Lung microvascular endothelial cell (primary cell): ENCODE measurements at regions not wholly inside any gene's neighbourhood (a gene's known extent, or its start where the extent isn't known, plus 50 kb on each side); places are given as distances from the start of the nearest gene placed in this dataset.
"Not testable (repeated sequence)": the region's sequence is repeated elsewhere in the genome, so short reads cannot be mapped to it uniquely, and the experiment has no call there.

Source experiments
- DNase-seq, 2 donors: peaks; one replicate each; pipeline versions ENCODE4 v3.0.0 to v3.0.0-alpha.2; 2010; ENCODE audit warnings: low read depth in 2 of 2

DNA sequence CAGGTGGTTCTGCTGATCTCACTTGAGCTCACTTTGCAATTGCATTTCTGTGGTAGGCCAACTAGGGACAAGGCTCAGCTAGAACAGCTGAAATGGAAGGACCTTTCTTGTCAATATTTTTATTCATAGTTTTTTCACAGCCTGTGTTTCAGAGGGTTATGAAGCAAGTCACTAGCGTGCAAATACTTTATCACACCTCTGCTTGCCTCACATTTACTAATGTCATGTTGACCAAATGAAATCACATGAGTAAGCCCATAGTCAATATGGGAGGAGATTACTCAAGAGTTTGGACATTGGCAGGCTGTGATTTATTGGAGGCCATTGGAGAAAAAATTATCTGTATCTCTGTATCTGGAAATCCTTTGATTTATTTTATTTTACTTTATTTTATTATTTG, 628.3 kb upstream of the EPHA5 start:
- DNase-seq: no peak

DNA sequence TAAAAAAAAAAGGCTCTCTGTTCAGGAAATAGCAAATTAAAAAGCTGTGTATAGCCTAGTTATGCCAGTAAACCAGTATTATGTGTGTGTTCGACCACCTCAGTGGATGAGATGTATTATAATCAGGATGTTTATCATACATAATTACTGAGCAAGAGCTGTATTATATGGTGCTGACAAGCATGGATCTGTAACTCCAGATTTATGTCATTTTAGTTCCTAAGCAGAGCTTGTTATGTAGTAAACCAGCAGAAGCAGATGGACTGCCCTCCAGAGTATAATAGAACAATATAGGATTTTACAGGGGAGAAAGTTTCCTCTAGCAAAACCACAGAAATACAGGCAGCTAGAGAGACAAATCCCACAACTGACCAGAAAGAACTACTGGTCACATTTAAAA, 627.4 kb upstream of the EPHA5 start:
- DNase-seq: no peak

DNA sequence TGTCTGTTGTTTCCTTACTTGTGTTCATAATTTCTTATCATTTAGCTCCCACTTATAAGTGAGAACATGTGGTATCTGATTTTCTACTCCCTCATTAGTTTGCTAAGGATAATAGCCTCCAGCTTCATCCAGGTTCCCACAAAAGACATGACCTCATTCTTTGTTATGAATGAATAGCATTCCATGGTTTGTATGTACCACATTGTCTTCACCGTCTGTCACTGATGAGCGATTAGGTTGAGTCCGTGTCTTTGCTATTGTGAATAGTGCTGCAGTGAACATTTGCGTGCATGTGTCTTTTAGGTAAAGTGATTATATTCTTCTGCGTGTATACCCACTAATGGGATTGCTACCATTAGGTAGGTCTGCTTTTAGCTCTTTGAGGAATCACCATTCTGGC, 624.3 kb upstream of the EPHA5 start:
- no peak for DNase-seq

DNA sequence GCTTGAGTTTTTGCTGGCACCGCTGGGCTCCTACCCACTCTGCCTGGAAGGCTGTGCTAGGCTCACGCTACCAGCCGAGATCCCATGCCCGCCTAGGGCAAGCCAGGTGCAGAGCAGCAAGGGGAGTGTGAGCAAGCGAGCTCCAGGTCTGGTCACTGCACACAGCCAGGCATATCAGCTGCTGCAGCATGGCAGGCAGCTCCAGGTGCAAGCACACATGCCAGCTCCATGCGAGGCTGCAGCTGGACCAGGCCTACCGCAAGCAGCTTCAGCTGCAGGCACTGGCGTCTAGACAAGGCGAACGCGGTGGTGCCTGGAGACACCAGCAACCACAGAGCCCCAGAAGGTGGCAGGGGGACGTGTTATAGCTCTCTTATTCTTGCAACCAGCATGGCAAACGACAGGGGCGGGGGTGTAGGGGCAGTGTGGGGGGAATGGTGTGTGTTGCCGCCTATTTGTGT, 614.7 kb upstream of the EPHA5 start:
- no peak for DNase-seq

DNA sequence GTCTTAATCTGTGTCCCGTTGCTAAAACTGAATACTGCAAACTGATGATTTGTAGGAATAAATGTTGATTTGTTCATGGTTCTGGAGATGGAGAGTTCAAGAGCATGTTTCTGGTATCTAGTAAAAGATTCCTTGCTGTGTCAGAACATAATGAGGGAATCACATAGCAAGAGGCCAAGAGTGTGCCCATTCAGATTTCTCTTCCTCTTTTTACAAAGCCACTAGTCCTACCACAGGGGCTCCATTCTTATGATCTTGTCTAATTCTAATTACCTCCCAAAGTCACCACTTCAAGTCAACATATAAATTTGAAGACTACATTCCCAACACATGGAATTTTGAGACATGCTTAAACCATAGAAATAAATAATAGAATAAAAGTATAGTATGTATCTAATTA, 608.8 kb upstream of the EPHA5 start:
- no peak for DNase-seq

DNA sequence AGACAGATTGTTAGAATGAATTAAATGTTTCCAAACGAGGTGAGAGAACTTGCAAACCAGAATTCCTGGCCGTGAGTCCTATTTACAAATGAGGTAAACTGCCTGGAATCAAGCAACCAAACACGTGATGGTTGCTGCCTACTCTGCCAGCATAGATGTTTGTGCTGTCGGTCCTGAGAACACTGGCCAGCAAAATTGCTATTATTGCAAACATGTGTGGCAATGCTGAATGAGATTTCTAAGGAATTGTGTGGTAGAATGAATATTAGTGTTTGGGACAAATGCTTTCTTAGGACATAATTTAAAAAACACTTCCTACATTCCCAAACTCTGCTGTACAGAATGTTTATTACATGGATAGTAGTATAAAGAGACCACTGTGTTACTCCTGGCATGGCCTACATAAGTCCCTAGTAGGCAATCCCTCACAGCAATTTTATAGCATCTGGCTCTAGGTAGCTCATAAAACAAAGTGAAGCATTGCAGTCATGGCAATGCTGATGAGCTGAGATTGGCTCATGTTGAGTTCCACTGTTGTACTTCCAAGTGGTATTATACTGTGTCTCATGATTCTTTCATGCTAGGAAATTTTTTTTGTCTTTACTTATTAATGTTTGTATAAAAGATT, 605.2 kb upstream of the EPHA5 start:
- no peak for DNase-seq

DNA sequence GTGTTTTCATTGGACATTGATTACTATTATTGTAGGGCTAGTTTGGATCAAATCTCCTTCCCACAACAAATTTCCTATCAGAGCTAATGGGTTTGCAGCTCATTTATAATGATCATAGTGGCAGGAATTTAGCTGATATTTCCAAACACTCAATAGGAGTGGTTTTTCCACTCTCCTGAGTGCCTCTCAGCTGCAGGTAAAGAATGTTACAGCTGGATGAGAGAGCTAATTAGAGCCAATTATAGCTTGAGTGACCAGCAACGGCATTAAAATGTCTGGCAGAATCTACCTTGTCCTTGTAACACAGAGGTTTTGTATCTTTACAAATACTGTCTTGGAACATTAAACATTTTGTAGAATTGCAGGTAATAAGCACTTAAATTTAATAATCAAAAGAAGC, 602.8 kb upstream of the EPHA5 start:
- DNase-seq: no peak

DNA sequence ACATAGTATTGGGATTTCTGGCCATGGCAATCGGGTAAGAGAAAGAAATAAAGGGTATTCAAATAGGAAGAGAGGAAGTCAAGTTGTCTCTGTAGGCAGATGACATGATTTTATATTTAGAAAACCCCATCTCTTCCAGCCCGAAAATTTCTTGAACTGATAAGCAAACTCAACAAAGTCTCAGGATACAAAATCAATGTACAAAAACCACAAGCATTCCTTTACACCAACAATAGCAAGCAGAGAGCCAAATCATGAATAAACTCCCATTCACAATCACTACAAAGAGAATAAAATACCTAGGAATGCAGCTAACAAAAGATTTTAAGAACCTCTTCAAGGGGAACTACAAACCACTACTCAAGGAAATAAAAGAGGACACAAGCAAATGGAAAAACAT, 600.1 kb upstream of the EPHA5 start:
- not testable (repeated sequence) for DNase-seq

DNA sequence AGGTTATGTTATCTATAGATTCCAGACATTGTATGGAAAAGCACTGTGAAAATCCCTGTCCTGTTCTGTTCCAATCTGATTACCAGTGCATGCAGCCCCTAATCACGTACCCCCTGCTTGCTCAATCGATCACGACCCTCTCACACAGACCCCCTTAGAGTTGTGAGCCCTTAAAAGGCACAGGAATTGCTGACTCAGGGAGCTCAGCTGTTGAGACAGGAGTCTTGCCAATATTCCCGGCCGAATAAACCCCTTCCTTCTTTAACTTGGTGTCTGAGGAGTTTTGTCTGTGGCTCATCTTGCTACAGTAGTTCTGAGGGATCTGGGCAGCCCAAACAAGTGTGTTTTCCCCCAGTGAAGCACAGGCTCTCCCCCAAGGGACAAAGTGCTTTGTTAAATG, 596.3 kb upstream of the EPHA5 start:
- DNase-seq: not testable (repeated sequence)

DNA sequence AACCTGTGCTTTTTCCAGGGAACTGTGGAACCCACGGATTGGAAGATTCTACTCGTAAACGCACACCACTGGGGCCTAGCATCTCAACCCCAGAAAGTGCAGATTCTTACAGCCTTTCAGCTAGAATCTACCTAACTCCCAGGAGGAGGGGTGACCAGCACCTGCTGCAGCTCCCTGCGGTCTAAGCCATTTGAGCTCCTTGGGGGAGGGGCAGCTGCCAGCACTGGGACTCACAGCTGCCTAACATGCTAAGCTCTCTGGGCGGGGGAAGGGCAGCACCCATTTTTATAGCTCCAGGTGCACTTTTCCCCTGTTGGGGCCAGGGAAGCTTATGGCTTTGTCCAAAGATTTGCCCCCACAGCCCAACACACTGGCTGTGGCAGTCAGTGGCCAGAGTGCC, 595.7 kb upstream of the EPHA5 start:
- no peak for DNase-seq

DNA sequence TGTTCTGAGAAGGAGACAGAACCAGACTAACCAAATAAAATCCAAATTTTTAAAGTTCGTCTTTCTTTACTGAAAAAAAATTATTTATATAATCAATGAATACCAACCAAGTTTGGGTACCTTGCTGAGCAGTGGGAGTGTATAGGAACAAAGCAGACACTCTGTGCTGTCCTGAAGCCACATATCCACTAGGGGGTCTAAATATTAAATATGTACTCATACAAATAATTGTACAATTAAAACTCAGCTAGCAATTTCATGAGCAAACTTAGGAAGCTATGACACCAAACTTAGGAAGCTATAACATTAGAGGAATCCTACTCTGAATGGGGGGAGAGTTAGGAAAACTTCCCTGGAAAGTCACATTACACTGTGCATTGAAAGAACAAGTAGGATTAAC, 582.0 kb upstream of the EPHA5 start:
- peak in 1 of 2 donors; percentile 4 for DNase-seq

DNA sequence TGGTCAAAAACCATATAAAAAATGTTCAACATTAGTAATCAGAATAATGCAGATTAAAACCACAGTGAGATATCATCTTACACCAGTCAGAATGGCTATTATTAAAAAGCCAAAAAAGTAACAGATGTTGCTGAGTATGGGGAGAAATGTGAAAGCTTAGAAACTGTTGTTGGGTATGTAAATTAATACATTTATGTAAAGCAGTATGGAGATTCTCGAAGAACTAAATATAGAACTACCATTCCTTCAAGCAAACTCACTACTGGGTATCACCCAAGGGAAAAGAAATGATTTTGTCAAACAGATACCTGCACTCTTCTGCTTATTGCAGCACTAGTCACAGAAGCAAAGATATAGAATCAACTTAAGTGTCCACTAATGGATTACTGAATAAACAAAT, 576.4 kb upstream of the EPHA5 start:
- no peak for DNase-seq

DNA sequence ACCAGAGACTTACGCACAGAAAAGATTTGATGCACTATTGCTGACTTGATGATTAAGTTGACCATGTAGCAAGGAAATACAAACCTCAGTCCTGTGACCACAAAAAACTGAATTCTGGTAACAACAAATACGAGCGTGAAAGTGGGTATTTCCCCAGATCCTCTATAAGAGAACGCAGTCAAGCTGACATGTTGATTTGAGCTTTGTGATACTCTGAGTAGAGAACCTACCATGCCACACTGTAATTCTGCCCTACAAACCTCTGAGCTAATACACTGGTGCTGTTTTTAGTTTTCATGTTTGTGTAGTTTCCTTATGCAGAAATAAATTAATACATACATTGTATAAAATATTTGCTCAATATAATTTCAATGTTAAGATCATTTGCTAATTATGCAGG, 565.6 kb upstream of the EPHA5 start:
- no peak for DNase-seq

DNA sequence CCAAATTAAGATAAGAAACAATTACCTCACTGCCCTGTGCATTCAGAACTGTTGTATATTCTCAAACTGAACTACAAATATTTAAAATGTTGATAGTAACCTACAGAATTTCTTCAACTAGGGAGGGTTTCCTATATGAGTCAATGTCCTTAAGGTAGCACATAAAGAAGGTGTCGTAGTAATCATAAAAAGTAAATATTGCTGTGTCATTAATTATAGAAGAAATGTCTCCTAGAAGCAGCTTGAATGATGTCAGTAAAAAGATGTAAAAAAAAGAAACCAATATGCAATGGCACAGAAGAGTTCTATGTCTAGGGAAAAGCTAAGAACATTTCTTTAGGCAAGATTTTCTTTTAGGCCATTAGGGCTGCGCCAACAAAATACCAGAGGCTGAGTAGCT, 559.6 kb upstream of the EPHA5 start:
- no peak for DNase-seq

DNA sequence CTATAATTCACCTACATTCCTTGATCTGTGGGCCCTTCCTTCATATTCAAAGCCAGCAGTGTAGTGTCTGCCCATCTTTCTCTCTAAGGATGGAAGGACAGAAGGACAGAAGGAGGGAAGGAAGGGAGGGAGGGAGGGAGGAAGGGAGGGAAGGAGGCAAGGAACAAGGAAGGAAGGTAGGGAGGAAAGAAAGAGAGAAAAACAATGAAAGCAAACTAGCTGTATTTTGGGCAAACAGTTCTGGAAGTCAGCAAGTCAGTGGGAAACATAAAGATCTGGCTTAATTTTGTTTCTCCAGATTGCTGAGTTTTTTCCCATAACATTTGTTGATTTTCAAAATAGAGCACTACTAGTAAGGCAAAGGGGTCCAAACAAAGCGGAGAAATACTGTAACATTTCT, 555.2 kb upstream of the EPHA5 start:
- DNase-seq: no peak

DNA sequence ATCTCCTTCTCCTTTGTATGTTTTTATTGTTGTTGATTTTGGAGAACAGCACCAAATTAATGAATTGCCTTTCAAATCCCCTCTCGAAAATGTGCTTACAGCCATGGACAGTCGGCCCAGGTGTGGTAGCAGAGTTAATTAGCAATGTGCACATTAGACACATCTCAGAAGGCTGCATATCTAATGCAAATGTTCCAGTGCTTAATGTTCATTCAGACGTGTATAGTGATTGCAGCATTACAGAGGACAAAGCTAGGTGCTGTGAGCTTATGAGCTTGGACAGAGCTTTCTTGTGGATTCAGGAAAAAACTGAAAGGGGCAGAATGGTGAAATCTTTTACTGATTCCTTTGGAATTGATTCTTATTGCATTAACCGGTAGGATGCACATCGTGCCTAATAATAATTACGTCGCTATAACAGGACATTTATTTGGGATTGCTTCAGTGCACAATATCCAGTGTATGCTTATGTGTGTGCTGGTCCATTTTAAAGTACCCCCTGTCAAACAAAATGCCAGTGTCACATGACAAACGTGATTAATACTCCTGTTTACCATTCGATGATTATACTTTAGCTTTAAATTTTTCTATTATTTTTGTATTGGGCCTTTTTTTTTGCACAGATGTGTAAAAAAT, 552.9 kb upstream of the EPHA5 start:
- no peak for DNase-seq

DNA sequence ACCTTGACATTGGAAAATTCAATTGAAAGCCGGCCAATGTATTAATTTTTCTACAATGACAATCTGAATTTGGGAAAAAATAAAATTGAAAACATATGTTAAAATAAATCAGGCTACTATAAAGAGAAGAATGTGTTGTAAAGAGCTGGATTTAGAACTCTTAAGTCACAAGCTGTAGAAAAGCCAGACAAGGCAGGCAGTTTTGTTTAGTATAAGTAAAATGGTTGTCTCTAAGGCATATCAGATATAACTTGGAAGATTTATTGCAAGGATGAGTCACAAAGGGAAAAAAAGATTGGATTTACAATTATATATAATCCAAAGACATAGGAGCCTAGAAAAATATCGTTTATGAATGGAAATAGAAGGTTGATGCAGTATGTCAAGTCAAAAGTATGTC, 549.1 kb upstream of the EPHA5 start:
- DNase-seq: no peak

DNA sequence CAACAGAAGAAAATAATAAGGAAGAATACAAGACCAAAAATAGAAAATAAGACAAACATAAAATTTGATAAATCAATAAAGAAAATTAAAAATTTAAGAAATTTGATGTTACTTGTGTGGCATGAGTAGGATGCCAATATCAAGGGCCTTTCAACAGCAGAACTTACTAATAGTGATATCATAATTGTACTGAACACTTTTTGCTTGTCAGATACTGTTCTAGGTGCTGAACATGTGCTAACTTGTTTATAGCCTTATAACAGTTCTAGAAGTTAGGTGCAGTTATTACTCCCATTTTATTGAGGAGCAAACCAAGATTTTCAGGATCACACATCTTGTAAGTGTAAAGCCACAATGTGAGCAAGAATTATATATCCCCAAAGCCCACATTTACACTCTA, 546.0 kb upstream of the EPHA5 start:
- no peak for DNase-seq

DNA sequence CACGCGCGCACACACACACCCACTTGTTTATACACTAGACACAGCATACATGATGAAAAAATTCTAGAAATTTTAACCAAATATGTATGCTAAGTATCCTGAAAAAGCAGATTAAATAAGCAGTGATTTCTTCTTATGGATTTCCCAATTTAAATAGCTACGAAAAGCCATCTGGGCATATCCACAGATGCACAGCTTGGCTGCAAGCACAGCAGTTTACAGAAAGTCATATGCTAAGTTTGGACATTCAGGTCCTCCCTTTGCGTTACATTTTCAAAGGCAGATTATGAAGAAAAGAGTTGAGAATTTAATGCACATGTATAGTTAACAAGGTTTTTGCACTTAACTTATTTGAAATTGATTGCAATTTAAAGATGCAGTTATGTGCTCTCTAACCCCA, 542.2 kb upstream of the EPHA5 start:
- DNase-seq: no peak

DNA sequence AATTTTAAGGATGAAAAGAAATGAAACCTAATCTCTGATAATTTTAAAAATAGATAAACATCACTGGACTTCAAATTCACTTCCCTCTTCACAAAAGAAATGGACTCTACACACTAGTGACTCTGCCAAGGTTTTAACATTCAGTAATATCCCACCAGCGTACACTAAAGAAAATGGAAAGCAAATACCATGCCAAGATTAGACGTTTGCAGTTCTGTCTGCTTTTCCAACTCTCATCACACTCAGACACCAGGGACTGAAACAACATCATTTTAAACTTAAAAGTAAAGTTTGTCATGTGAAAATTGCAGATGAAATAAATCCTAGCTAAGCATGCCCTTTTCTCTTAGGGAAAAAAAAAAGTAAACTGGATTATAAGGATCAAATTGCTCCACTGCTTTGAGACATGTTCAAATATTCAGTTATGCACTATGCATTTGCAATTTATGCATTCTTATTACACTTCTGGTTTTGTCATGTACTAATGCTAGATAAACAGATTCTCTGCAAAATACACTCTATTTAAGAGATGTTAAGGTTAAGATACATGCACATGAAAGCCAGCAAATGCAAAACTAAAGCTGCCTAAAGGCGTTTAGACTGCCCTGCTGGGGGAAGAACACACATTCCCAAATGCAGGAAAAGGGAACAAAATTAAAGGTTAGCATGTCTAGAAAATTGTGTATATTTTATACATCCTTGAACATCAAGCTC, 534.4 kb upstream of the EPHA5 start:
- DNase-seq: no peak

DNA sequence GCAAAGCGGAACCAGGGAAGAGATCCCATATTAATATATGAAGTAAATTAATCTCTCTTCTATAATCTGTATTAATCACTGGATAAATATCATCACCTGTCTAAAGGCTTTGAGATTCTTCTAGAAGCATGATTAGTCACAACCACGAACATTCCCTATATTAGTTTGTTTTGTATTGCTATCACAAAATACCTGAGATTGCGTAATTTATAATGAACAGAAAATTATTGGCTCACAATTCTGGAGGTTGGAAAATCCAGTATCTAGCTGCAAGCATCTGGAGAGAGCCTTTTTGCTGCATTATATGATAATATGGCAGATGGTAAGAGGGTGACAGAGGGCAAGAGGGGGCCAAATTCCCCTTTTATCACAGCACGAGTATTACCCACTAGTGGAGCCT, 532.6 kb upstream of the EPHA5 start:
- DNase-seq: no peak

DNA sequence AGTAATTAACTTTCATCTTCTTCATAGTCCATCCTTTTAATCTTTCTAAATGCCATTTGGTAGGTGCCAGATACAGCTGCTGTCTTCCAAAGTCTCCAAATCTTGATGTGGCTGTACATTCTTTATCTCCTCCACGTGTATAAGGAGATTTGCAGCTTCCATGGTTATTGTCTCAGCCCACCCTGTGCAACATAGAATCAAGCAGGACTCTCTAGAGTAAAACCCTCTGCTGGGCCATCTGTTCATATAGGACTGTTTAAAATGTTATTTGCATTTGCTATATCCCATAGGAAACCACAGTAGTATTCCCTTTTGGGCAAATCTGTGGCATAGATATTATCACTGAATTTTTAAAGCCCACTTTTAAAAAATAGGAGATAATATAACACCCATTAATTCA, 527.2 kb upstream of the EPHA5 start:
- no peak for DNase-seq

DNA sequence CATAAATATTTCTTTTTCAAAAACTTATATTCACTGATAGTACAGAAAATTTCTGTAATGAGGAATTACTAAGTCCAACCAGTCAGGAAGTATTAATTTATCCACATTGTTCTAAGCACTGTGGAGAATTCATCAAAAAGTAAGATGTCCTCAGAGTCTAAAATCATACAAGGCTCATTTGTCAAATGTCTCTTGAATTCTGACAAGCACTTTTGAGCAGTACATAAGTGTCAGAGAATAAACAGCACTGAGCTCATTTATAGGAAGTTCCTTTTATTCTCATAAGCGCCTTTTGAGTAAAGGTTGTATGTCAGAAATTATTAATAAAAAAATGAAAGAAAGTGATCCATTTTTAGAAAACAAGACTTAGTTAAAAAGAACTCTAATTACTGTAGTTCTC, 523.2 kb upstream of the EPHA5 start:
- DNase-seq: no peak
